MV-4-11 (cell line): ENCODE measurements at regions not wholly inside any gene's neighbourhood (a gene's known extent, or its start where the extent isn't known, plus 50 kb on each side); places are given as distances from the start of the nearest gene placed in this dataset.

ENCODE experiments used
- DNase-seq: peaks from one replicate; lab custom pipeline; 2025; lab: John Stamatoyannopoulos, UW

- DNase-seq: no peak
These were observed 77.4 kb upstream of the WNT7B start for GRCh38 chr22:46054091-46055073.

GRCh38 chr22:46055181-46055875, 78.4 kb upstream of the WNT7B start:
- DNase-seq: no peak

GRCh38 chr22:46055911-46056545, 79.1 kb upstream of the WNT7B start:
- DNase-seq: no peak

- no peak for DNase-seq
These were observed 79.7 kb upstream of the WNT7B start for GRCh38 chr22:46056546-46057245.

- no peak for DNase-seq
These were observed 80.5 kb upstream of the WNT7B start for GRCh38 chr22:46057246-46058090.

- DNase-seq: peak; percentile 65
These were observed 81.1 kb upstream of the WNT7B start for GRCh38 chr22:46058091-46058420.

GRCh38 chr22:46058591-46059519, 81.9 kb upstream of the WNT7B start:
- DNase-seq: no peak

GRCh38 chr22:46060292-46061123, 83.5 kb upstream of the WNT7B start:
- no peak for DNase-seq

- no peak for DNase-seq
These were observed 84.2 kb upstream of the WNT7B start for GRCh38 chr22:46061124-46061500.

- no peak for DNase-seq
These were observed 84.7 kb upstream of the WNT7B start for GRCh38 chr22:46061501-46062231.

- no peak for DNase-seq
These were observed 85.3 kb upstream of the WNT7B start for GRCh38 chr22:46062232-46062615.

GRCh38 chr22:46062971-46063631, 86.1 kb upstream of the WNT7B start:
- DNase-seq: no peak

- DNase-seq: no peak
These were observed 86.5 kb upstream of the PPARA start for GRCh38 chr22:46063846-46064227.

- DNase-seq: no peak
These were observed 85.9 kb upstream of the PPARA start for GRCh38 chr22:46064228-46064965.

GRCh38 chr22:46064966-46065666, 85.2 kb upstream of the PPARA start:
- no peak for DNase-seq

GRCh38 chr22:46065691-46066454, 84.5 kb upstream of the PPARA start:
- no peak for DNase-seq
